Medulla oblongata (tissue), 1 donor: ENCODE measurements at regions not wholly inside any gene's neighbourhood (a gene's known extent, or its start where the extent isn't known, plus 50 kb on each side); places are given as distances from the start of the nearest gene placed in this dataset.
"Not testable (repeated sequence)": the region's sequence is repeated elsewhere in the genome, so short reads cannot be mapped to it uniquely, and the experiment has no call there.

Experiments
- DNase-seq: peaks from one replicate; pipeline ENCODE4 v3.0.0-alpha.2; 2015; ENCODE audit errors: extremely low spot score

DNA sequence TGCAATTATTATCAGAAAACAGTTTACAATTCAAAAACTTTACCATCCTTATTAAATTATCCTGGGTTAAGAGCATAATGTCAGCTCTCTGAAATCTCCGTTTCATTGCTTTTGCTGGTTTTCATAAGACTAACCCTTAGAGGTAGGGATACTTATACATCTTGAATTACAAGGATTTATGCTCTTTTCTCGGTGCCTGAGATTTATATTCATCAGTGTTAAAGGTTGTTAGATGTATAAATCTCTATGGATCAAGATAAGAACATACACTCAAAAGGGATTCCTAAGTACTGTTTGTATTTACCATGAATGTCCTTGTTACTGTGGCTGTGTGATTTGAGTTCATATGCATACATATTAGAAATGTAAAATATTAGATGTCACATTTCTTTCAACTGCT lies 684.7 kb downstream of the EFNA5 start:
- DNase-seq: no peak

- DNase-seq: no peak
Measured at GRCh38 chr5:106985174-106985573, 685.6 kb downstream of the EFNA5 start.

- not testable (repeated sequence) for DNase-seq
Measured at GRCh38 chr5:106979178-106979577, 691.6 kb downstream of the EFNA5 start.

DNA sequence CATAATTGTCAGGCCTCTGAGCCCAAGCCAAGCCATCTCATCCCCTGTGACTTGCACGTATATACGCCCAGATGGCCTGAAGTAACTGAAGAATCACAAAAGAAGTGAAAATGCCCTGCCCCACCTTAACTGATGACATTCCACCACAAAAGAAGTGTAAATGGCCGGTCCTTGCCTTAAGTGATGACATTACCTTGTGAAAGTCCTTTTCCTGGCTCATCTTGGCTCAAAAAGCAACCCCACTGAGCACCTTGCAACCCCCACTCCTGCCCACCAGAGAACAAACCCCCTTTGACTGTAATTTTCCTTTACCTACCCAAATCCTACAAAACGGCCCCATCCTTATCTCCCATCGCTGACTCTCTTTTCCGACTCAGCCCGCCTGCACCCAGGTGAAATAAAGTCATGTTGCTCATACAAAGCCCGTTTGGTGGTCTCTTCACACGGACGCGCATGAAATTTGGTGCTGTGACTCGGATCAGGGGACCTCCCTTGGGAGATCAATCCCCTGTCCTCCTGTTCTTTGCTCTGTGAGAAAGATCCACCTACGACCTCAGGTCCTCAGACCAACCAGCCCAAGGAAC lies 692.1 kb downstream of the EFNA5 start:
- not testable (repeated sequence) for DNase-seq

DNA sequence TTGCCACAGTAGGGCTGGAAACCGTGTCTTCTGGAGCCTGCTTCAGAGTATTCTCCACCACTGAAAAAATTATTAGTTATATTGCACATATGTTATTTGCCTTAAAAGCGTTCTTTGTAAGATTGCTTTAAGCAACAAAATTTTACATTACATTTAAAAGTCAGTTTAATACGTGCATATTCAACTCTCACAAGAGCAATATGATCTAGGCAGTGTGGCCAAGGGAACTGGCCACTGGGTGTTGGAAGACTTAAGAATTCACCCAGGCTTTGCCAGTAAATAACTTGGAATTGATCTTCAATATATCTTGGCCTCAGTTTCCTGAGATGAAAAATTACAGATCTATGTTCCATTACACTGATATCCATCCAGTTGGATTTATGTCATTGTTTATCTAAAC lies 694.4 kb downstream of the EFNA5 start:
- no peak for DNase-seq

DNA sequence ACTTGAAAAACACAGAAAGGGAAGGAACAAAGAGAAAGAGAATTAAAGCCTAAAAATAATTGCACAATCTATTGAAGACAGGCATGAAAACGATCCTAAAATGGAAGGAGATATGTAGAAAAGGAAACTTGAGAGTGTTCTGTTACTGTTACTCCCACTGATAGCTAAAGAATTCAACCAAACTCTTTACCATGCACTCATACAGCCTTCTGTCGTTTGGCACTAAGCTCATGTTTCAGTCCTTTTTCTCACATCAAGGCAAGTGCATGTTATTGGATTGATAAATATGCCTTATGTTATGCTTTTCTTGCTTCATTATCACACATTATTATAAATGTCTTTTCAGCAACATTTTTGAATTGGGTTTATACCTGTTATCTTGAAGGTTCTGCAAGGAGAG lies 696.5 kb downstream of the EFNA5 start:
- no peak for DNase-seq

DNA sequence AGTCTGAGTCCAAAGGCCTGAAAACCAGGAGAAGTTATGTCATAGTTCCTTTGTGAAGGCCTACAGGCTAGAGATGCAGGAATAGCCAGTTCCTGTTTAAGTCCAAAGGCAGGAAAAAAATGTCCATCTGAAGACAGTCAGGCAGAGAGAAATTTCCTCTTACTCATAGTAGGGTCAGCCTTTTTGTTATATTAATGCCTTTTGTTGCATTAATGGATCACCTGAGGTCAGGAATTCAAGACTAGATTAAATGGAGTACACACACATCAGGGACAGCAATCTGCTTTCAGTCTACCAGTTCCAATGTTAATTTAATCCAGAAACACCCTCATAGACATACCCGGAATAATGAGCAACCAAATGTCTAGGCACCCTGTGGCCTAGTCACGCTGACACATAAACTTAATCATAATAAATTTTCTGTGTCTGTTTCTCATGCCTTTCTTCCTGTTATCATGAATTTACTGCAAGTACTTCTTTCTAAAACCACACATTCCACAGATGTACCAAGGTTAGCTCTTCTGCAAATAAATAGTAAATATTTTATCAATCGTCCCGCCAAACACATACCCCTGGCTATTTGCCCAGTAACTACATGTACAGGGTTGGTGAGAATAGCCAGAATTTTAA lies 703.9 kb downstream of the EFNA5 start:
- DNase-seq: no peak

DNA sequence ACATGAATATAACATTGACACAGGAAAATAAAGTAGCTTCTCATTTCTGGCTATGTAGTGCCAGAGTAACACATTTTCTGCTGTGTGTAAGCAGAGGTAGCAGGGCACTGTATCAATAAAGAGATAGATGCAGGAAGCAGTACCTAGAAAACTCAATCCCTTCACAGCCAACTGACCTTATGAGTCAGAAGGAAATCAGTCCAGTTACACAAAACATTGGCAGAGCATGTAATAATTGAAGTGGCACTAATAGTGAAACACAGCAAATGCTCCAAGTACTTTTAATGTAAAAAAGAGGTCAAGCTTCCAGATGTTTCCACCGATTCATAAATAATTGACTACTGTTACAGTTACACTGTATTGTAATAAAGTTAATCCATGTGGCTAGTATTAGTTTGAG lies 706.6 kb downstream of the EFNA5 start:
- DNase-seq: no peak

- no peak for DNase-seq
Measured at GRCh38 chr5:106963630-106964029, 707.1 kb downstream of the EFNA5 start.

DNA sequence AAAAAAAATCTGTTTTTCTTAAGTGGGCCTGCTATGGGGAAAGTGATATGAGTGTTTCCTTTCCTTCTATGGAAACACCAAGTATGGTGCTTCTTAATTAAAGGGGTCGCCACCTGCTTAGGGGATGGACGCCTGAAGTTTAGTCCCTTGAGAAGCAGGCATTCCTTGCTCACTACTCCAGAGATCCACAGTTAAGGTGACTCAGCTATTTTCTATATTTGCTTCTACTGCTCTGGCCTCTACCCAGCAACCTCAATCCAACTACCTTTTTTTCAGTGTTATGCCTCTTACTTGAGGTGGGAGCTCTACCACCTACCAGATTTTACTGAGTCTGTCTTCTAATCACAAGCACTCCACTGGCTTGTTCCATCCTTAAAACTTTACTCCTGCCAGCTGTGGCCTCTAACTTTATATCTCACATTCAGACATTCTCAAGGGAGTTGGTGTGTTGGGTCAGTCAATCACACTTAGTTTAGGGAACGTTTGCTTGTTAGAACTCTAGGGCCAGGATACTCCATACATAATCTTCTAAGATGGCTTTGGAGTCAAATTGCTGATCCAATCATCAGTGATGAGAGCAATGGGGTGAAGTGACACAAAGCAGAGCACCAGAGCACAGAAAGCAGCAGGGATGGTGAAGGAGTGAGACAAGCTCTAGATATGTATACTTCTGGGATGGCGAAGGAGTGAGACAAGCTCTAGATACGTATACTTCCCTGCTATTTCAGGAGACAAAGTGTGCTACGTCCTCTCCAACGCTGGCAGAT lies 708.1 kb downstream of the EFNA5 start:
- DNase-seq: no peak

DNA sequence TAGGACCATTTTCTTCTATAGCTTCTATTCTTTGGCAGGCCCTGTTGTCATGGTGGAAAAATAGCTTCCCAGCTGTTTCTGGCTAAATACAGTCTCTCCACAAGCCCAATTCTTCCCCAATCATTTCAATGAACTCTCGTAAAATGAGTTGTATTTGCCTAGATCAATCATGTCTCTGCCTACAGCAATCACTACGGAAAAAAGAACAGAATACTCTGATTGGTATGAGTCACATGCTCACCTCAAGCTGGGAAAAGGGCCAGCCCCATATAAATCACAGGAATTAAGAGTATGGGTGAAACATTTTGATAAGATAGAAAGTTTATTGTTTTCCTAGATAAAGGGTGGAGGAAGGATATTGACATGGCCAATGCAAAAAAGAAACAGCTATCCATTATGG lies 711.4 kb downstream of the EFNA5 start:
- DNase-seq: no peak

GRCh38 chr5:106957336-106957735 lies 713.4 kb downstream of the EFNA5 start:
- no peak for DNase-seq

GRCh38 chr5:106956886-106957285 lies 713.9 kb downstream of the EFNA5 start:
- DNase-seq: no peak

- no peak for DNase-seq
Measured at GRCh38 chr5:106956187-106956586, 714.5 kb downstream of the EFNA5 start.

- DNase-seq: no peak
Measured at GRCh38 chr5:106940986-106941385, 729.8 kb downstream of the EFNA5 start.

GRCh38 chr5:106940301-106940846 lies 730.4 kb downstream of the EFNA5 start:
- DNase-seq: no peak

- no peak for DNase-seq
Measured at GRCh38 chr5:106923409-106923808, 747.3 kb downstream of the EFNA5 start.

GRCh38 chr5:106921567-106921966 lies 749.2 kb downstream of the EFNA5 start:
- DNase-seq: no peak

DNA sequence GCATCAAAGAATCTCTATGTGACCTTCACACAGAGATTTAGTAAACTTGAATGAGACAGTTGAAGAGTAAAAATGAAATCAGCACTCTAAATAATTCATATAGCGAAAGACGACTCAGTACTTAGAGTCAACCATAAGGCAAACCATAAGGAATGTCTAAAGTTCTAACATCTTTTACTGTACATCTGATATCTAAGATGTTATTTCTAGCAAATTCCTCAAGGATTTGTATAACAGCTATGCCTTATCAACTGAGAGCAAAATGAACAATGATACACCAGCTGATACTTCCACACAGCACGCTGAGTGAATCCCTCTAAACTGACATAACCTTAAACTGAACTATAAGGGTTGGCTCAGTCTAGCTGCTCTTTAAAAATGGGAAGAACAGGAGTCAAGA lies 760.3 kb downstream of the EFNA5 start:
- no peak for DNase-seq

GRCh38 chr5:106909716-106910115 lies 761.0 kb downstream of the EFNA5 start:
- DNase-seq: no peak

- no peak for DNase-seq
Measured at GRCh38 chr5:106907979-106908378, 762.8 kb downstream of the EFNA5 start.

DNA sequence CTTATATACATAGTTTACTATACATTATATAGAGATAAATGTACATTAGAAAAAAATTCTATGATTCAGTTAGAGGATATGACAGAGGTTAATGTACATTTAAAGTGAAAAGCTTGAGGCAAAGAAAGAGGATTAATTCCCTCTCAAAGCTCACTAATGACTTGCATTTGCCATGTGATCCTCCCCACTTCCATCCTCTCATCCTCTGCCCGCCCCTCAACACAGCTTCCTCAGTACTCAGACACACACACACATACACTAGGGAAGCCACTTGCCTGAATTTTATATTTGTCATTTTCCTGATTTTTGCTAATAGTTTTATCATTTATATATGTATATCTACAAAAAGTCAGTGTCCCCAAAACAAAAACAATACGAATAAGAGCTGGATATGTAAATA lies 764.5 kb downstream of the EFNA5 start:
- no peak for DNase-seq

GRCh38 chr5:106894964-106895363 lies 775.8 kb downstream of the EFNA5 start:
- DNase-seq: no peak
